CD14-positive monocyte (primary cell): ENCODE measurements at regions not wholly inside any gene's neighbourhood (a gene's known extent, or its start where the extent isn't known, plus 50 kb on each side); places are given as distances from the start of the nearest gene placed in this dataset.

Experiments used
- DNase-seq, 3 donors: peaks; one replicate each; pipeline ENCODE4 v3.0.0-alpha.2; 2011 to 2022
- H2AFZ ChIP-seq: 2 replicates; pipeline ENCODE4 v1.6.0; 2012; ENCODE audit warnings: mild to moderate bottlenecking, low read depth, low read length, inconsistent platforms; ENCODE audit not compliant: insufficient read depth, poor library complexity, severe bottlenecking
- H3K27ac ChIP-seq, 2 donors: 1 replicate in 1 of 2; 2 replicates in 1 of 2; pipeline ENCODE4 v1.5.1; 2012 to 2013; ENCODE audit warnings: low read length in 2 of 2, control low read depth in 1 of 2, inconsistent platforms in 1 of 2, low read depth in 1 of 2, mild to moderate bottlenecking in 1 of 2
- H3K27me3 ChIP-seq, 2 donors: one replicate each; pipeline versions ENCODE4 v1.6.0 to v1.6.1; 2011 to 2013; ENCODE audit warnings: low read length in 2 of 2; ENCODE audit not compliant: control insufficient read depth in 2 of 2, insufficient read depth in 2 of 2
- H3K36me3 ChIP-seq, 2 donors: replicated peaks in 1 of 2; 1 replicate in 1 of 2; 2 replicates in 1 of 2; pipeline versions ENCODE4 v1.5.1 to v1.6.1; 2012 to 2013; ENCODE audit warnings: low read length in 2 of 2, control low read depth in 1 of 2, inconsistent platforms in 1 of 2, mild to moderate bottlenecking in 1 of 2; ENCODE audit not compliant: insufficient read depth in 2 of 2, control insufficient read depth in 1 of 2
- H3K4me1 ChIP-seq, 2 donors: 1 replicate in 1 of 2; 2 replicates in 1 of 2; pipeline versions ENCODE4 v1.5.1 to v1.6.1; 2012 to 2013; ENCODE audit warnings: low read length in 2 of 2, control low read depth in 1 of 2, inconsistent platforms in 1 of 2, mild to moderate bottlenecking in 1 of 2, moderate library complexity in 1 of 2; ENCODE audit not compliant: insufficient read depth in 2 of 2, control insufficient read depth in 1 of 2
- H3K4me2 ChIP-seq: replicated peaks from 2 replicates; pipeline ENCODE3; 2012; ENCODE audit warnings: low read length, moderate library complexity, mild to moderate bottlenecking; ENCODE audit not compliant: poor library complexity, severe bottlenecking; ENCODE audit errors: extremely low read depth
- H3K4me3 ChIP-seq, 3 experiments: fragments of 200-600 bp in 1 of 3; sonication (generic) in 1 of 3; replicated peaks in 1 of 3; 1 replicate in 2 of 3; 2 replicates in 1 of 3; pipeline ENCODE4 v1.5.1; 2011 to 2013; ENCODE audit warnings: low read length in 3 of 3, mild to moderate bottlenecking in 3 of 3, control low read depth in 2 of 3, low read depth in 2 of 3, inconsistent platforms in 1 of 3, moderate library complexity in 1 of 3
- H3K79me2 ChIP-seq: 2 replicates; pipeline ENCODE4 v1.6.0; 2012; ENCODE audit warnings: mild to moderate bottlenecking, control low read depth, inconsistent platforms, low read length, moderate library complexity; ENCODE audit not compliant: insufficient read depth
- H3K9ac ChIP-seq: 2 replicates; pipeline ENCODE4 v1.6.0; 2017; ENCODE audit warnings: low read length, mild to moderate bottlenecking; ENCODE audit not compliant: insufficient read depth, poor library complexity, severe bottlenecking
- H3K9me3 ChIP-seq, 2 donors: replicated peaks in 1 of 2; 1 replicate in 1 of 2; 2 replicates in 1 of 2; pipeline versions ENCODE4 v1.5.1 to v1.6.1; 2012 to 2013; ENCODE audit warnings: low read length in 2 of 2, control low read depth in 1 of 2; ENCODE audit not compliant: control insufficient read depth in 1 of 2, insufficient read depth in 1 of 2
- H4K20me1 ChIP-seq: 2 replicates; pipeline ENCODE4 v1.6.0; 2012; ENCODE audit warnings: mild to moderate bottlenecking, low read length, control low read depth, moderate library complexity; ENCODE audit not compliant: insufficient read depth
- H3K27ac Mint-ChIP-seq, 7 donors: one replicate each; pipeline ENCODE4 v1.8.0; 2020; ENCODE audit warnings: mild to moderate bottlenecking in 7 of 7, mixed read lengths in 7 of 7, moderate library complexity in 6 of 7, inconsistent platforms in 2 of 7
- H3K27me3 Mint-ChIP-seq, 3 donors: one replicate each; pipeline ENCODE4 v1.8.0; 2021 to 2022; ENCODE audit warnings: low read depth in 3 of 3, mild to moderate bottlenecking in 3 of 3, mixed read lengths in 3 of 3, moderate library complexity in 3 of 3, inconsistent platforms in 1 of 3
- H3K36me3 Mint-ChIP-seq, 2 donors: one replicate each; pipeline ENCODE4 v1.8.0; 2020; ENCODE audit warnings: mixed read lengths in 2 of 2, inconsistent platforms in 1 of 2, mild to moderate bottlenecking in 1 of 2
- H3K4me1 Mint-ChIP-seq: one replicate; pipeline ENCODE4 v1.8.0; 2020; ENCODE audit warnings: mild to moderate bottlenecking, mixed read lengths
- H3K4me3 Mint-ChIP-seq, 2 donors: one replicate each; pipeline ENCODE4 v1.8.0; 2020; ENCODE audit warnings: mild to moderate bottlenecking in 2 of 2, mixed read lengths in 2 of 2, moderate library complexity in 1 of 2
- H3K9me3 Mint-ChIP-seq, 7 donors: one replicate each; pipeline ENCODE4 v1.8.0; 2020 to 2022; ENCODE audit warnings: mixed read lengths in 7 of 7, mild to moderate bottlenecking in 6 of 7, moderate library complexity in 6 of 7, inconsistent platforms in 2 of 7
- WGBS: methylation state at CpG from one replicate; pipeline ENCODE4 v1.1.5; 2013; ENCODE audit warnings: missing lambda C conversion rate; ENCODE audit not compliant: insufficient coverage; 5-methylcytosine and 5-hydroxymethylcytosine counted together
- intact Hi-C, 2 donors: fragments of 100-400 bp; cut with micrococcal nuclease; formaldehyde crosslinking; loops; one replicate each; pipeline versions ENCODE4 v1.15.0 to v1.15.1; 2023
- TF ChIP-seq, protein P1 (sequence below): fragments of 200-600 bp; IDR thresholded peaks from one replicate; pipeline ENCODE4 v1.8.0; 2022; ENCODE audit warnings: antibody characterized with exemption, mild to moderate bottlenecking

DNA sequence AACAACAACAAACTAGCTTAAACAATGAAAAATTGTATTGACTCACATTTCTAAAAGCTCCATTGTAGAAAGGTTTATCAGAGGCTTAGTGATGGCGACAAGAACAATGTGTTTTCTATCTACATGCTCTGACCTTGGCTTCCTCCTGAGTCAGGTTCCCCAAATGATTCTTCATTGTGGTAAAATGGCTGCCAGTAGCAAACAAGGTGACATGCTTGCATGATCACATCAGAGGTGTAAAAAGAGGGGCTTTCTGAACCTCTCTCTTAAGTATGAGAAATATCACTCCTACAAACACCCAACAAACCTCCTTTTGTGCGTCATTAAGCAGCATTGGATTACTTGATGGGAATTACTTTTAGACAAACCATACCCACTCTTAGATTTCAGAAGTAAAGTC, 252.4 kb upstream of the SYT1 start:
- Histone ChIP-seq H3K27ac (no peak overlapping the region), H4K20me1 (no peaks in the 10 kb centered on the region), H3K9me3 (peaks cover 0 to 9% of the 10 kb centered on the region in 2 donors), H3K9ac (no peak overlapping the region), H2AFZ (no peak overlapping the region), H3K36me3 (no peaks in the 10 kb centered on the region), H3K4me2 (no peak overlapping the region), H3K27me3 (no peaks in the 10 kb centered on the region), H3K4me3 (no peak overlapping the region), H3K79me2 (no peaks in the 10 kb centered on the region), H3K4me1 (no peaks in the 10 kb centered on the region)
- DNase-seq: no peak
- Mint-ChIP-seq H3K36me3 (no peaks in the 10 kb centered on the region), H3K27ac (no peak overlapping the region), H3K4me3 (no peak overlapping the region), H3K9me3 (peaks cover 0 to 18% (median 4%) of the 10 kb centered on the region in 7 donors), H3K27me3 (peaks cover 0 to 2% (median 0%) of the 10 kb centered on the region in 3 donors), H3K4me1 (no peaks in the 10 kb centered on the region)
- intact Hi-C loops: no loop called here
- WGBS: 89% methylated on average over 1 of the region's 2 CpGs
- TF ChIP-seq, protein P1, sequence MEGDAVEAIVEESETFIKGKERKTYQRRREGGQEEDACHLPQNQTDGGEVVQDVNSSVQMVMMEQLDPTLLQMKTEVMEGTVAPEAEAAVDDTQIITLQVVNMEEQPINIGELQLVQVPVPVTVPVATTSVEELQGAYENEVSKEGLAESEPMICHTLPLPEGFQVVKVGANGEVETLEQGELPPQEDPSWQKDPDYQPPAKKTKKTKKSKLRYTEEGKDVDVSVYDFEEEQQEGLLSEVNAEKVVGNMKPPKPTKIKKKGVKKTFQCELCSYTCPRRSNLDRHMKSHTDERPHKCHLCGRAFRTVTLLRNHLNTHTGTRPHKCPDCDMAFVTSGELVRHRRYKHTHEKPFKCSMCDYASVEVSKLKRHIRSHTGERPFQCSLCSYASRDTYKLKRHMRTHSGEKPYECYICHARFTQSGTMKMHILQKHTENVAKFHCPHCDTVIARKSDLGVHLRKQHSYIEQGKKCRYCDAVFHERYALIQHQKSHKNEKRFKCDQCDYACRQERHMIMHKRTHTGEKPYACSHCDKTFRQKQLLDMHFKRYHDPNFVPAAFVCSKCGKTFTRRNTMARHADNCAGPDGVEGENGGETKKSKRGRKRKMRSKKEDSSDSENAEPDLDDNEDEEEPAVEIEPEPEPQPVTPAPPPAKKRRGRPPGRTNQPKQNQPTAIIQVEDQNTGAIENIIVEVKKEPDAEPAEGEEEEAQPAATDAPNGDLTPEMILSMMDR: no peak

GRCh38 chr12:78617683-78618082, 246.9 kb upstream of the SYT1 start:
- H3K4me3 ChIP-seq: no peak overlapping the region
- no peak overlapping the region for H3K4me3 Mint-ChIP-seq
- no peaks in the 10 kb centered on the region for H4K20me1 ChIP-seq
- H3K4me1 ChIP-seq: no peaks in the 10 kb centered on the region
- H3K4me2 ChIP-seq: no peak overlapping the region
- intact Hi-C loops: no loop called here
- TF ChIP-seq, protein P1: no peak
- DNase-seq: no peak
- H3K27ac ChIP-seq: no peak overlapping the region
- no peak overlapping the region for H2AFZ ChIP-seq
- H3K9ac ChIP-seq: no peak overlapping the region
- H3K9me3 ChIP-seq: no peaks in the 10 kb centered on the region
- no peaks in the 10 kb centered on the region for H3K27me3 ChIP-seq
- peaks cover 0 to 1% (median 0%) of the 10 kb centered on the region in 3 donors for H3K27me3 Mint-ChIP-seq
- peak overlapping the region in 1 of 7 donors; percentile 87 for H3K27ac Mint-ChIP-seq
- peaks cover 0 to 5% (median 3%) of the 10 kb centered on the region in 7 donors for H3K9me3 Mint-ChIP-seq
- no peaks in the 10 kb centered on the region for H3K36me3 ChIP-seq
- H3K79me2 ChIP-seq: no peaks in the 10 kb centered on the region
- H3K4me1 Mint-ChIP-seq: no peaks in the 10 kb centered on the region
- WGBS: no CpG with 5 or more reads among the region's 2 CpGs
- no peaks in the 10 kb centered on the region for H3K36me3 Mint-ChIP-seq
